Hepatic stellate cell (primary cell): ENCODE measurements at regions not wholly inside any gene's neighbourhood (a gene's known extent, or its start where the extent isn't known, plus 50 kb on each side); places are given as distances from the start of the nearest gene placed in this dataset.
"Not testable (repeated sequence)": the region's sequence is repeated elsewhere in the genome, so short reads cannot be mapped to it uniquely, and the experiment has no call there.

Experiments
- DNase-seq: peaks from one replicate; pipeline ENCODE4 v3.0.0; 2011; ENCODE audit warnings: low spot score

- no peak for DNase-seq
Measured at GRCh38 chr1:115531631-115532264, 110.0 kb upstream of the VANGL1 start.

GRCh38 chr1:115530407-115530806, 111.4 kb upstream of the VANGL1 start:
- no peak for DNase-seq

- DNase-seq: no peak
Measured at GRCh38 chr1:115529216-115529897, 112.4 kb upstream of the VANGL1 start.

- DNase-seq: not testable (repeated sequence)
Measured at GRCh38 chr1:115528336-115528735, 113.4 kb upstream of the VANGL1 start.

GRCh38 chr1:115527746-115528145, 114.0 kb upstream of the VANGL1 start:
- DNase-seq: no peak

GRCh38 chr1:115526900-115527299, 114.9 kb upstream of the VANGL1 start:
- DNase-seq: no peak

GRCh38 chr1:115524236-115524635, 117.5 kb upstream of the VANGL1 start:
- no peak for DNase-seq

- DNase-seq: no peak
Measured at GRCh38 chr1:115522386-115522785, 119.4 kb upstream of the VANGL1 start.

- DNase-seq: no peak
Measured at GRCh38 chr1:115515270-115515669, 126.5 kb upstream of the VANGL1 start.

- DNase-seq: not testable (repeated sequence)
Measured at GRCh38 chr1:115510226-115510625, 131.5 kb upstream of the VANGL1 start.

GRCh38 chr1:115507901-115508300, 133.9 kb upstream of the VANGL1 start:
- no peak for DNase-seq

- DNase-seq: peak; percentile 38
Measured at GRCh38 chr1:115506924-115507589, 134.7 kb upstream of the VANGL1 start.

- DNase-seq: no peak
Measured at GRCh38 chr1:115506518-115506917, 135.3 kb upstream of the VANGL1 start.

- DNase-seq: no peak
Measured at GRCh38 chr1:115505148-115505571, 136.6 kb upstream of the VANGL1 start.

GRCh38 chr1:115502183-115502582, 139.6 kb upstream of the VANGL1 start:
- not testable (repeated sequence) for DNase-seq

- DNase-seq: no peak
Measured at GRCh38 chr1:115501476-115501875, 140.3 kb upstream of the VANGL1 start.

- DNase-seq: no peak
Measured at GRCh38 chr1:115499253-115499652, 142.5 kb upstream of the VANGL1 start.

GRCh38 chr1:115496904-115497527, 144.8 kb upstream of the VANGL1 start:
- DNase-seq: peak; percentile 66

GRCh38 chr1:115495625-115496024, 146.1 kb upstream of the VANGL1 start:
- peak; percentile 30 for DNase-seq

- no peak for DNase-seq
Measured at GRCh38 chr1:115495111-115495510, 146.7 kb upstream of the VANGL1 start.

- no peak for DNase-seq
Measured at GRCh38 chr1:115493834-115494233, 147.9 kb upstream of the VANGL1 start.

GRCh38 chr1:115492880-115493279, 148.9 kb upstream of the VANGL1 start:
- peak; percentile 23 for DNase-seq
